ENCODE measurements at regions not wholly inside any gene's neighbourhood (a gene's known extent, or its start where the extent isn't known, plus 50 kb on each side); places are given as distances from the start of the nearest gene placed in this dataset.

DNA sequence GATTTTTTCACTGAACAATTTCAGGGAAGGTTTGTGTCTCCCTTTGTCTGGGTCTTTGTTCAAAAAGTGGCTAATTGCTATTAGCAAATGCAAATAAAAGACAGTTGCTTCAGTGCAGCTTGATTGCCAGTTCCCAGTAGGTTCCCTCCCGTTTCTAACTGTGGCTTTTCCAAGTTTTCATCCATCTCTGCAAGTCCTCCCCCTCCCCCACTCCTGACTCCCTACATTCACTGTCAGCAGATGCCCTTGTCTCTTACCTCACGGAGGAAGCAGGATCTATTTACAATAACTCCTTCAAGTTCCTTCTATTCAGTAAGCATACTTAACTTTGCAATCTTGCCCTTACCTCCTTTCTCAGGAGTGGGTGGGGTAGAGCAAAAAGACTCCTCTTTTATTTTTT, 55.4 kb upstream of the SCEL start:
- Histone ChIP-seq H3K9ac (ENCODE audit: low read length) (no peak overlapping the region), H4K20me1 (ENCODE audit: low read depth, low read length) (no peaks in the 10 kb centered on the region), H3K27ac (ENCODE audit: low read depth, low read length) (no peak overlapping the region), H3K27me3 (ENCODE audit: low read length) (no peaks in the 10 kb centered on the region), H3K79me2 (ENCODE audit: insufficient read depth, low read length) (no peaks in the 10 kb centered on the region), H3K36me3 (ENCODE audit: low read length) (no peaks in the 10 kb centered on the region), H3K4me3 (ENCODE audit: insufficient read depth, low read length, poor library complexity, severe bottlenecking) (no peak overlapping the region), H3K9me2 (replicated peaks; ENCODE audit: insufficient read depth, low read length) (no peaks in the 10 kb centered on the region), H3K9me3 (ENCODE audit: insufficient read depth, low read length) (no peaks in the 10 kb centered on the region), H3F3A (ENCODE audit: insufficient read depth) (no peaks in the 10 kb centered on the region), H3K4me2 (ENCODE audit: low read depth, low read length, poor library complexity, severe bottlenecking) (no peak overlapping the region), H2AFZ (ENCODE audit: low read depth, low read length, severe bottlenecking) (no peak overlapping the region)
- TF ChIP-seq CTCF (IDR thresholded peaks at IDR 0.05; ENCODE audit: insufficient read depth, low read length, poor library complexity, severe bottlenecking) (no peak), EZH2phosphoT487 (conservative IDR thresholded peaks at IDR 0.05; ENCODE audit: low read length) (no peak)

GRCh38 chr13:77479326-77479725, 56.2 kb upstream of the SCEL start:
- Histone ChIP-seq H3K4me2 (ENCODE audit: low read depth, low read length, poor library complexity, severe bottlenecking) (no peak overlapping the region), H4K20me1 (ENCODE audit: low read depth, low read length) (no peaks in the 10 kb centered on the region), H3K9ac (ENCODE audit: low read length) (no peak overlapping the region), H3K79me2 (ENCODE audit: insufficient read depth, low read length) (no peaks in the 10 kb centered on the region), H3K4me3 (ENCODE audit: insufficient read depth, low read length, poor library complexity, severe bottlenecking) (no peak overlapping the region), H3K27ac (ENCODE audit: low read depth, low read length) (no peak overlapping the region), H3F3A (ENCODE audit: insufficient read depth) (no peaks in the 10 kb centered on the region), H3K9me3 (ENCODE audit: insufficient read depth, low read length) (no peaks in the 10 kb centered on the region), H3K27me3 (ENCODE audit: low read length) (no peaks in the 10 kb centered on the region), H3K36me3 (ENCODE audit: low read length) (no peaks in the 10 kb centered on the region), H3K9me2 (replicated peaks; ENCODE audit: insufficient read depth, low read length) (no peaks in the 10 kb centered on the region), H2AFZ (ENCODE audit: low read depth, low read length, severe bottlenecking) (no peak overlapping the region)
- TF ChIP-seq EZH2phosphoT487 (conservative IDR thresholded peaks at IDR 0.05; ENCODE audit: low read length), result no peak
- no peak for TF ChIP-seq CTCF (IDR thresholded peaks at IDR 0.05; ENCODE audit: insufficient read depth, low read length, poor library complexity, severe bottlenecking)

DNA sequence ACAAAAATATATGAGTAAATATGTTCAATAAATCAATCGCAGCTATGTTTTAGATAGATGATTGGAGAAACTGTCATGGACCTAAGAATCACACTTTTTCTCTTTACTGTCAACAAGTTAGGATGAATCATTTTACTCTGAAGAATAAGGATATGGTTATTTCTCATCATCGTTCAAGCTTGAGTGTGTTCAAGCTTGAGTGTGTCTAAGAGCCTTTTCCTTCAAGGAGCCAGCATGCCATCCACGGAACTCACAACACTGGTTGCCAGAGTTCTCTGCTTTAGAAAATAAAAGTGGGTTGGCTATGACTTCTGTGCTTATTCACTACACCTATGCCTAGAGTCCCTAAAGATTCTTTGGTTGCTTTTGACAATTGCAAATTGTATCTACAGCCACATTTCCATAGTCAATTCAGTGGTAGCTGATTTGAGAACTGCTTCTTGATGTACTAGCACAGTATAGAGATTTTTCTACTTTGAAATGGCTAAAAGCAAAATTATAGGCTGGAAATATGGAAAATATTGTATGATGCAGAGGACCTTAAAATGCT, 58.1 kb upstream of the SCEL start:
- H3K27me3 ChIP-seq (ENCODE audit: low read length), result no peaks in the 10 kb centered on the region
- no peaks in the 10 kb centered on the region for H3F3A ChIP-seq (ENCODE audit: insufficient read depth)
- no peaks in the 10 kb centered on the region for H3K36me3 ChIP-seq (ENCODE audit: low read length)
- H3K27ac ChIP-seq (ENCODE audit: low read depth, low read length), result no peak overlapping the region
- no peaks in the 10 kb centered on the region for H3K9me3 ChIP-seq (ENCODE audit: insufficient read depth, low read length)
- TF ChIP-seq CTCF (IDR thresholded peaks at IDR 0.05; ENCODE audit: insufficient read depth, low read length, poor library complexity, severe bottlenecking) (no peak), EZH2phosphoT487 (conservative IDR thresholded peaks at IDR 0.05; ENCODE audit: low read length) (no peak)
- H4K20me1 ChIP-seq (ENCODE audit: low read depth, low read length), result no peaks in the 10 kb centered on the region
- H3K9ac ChIP-seq (ENCODE audit: low read length), result peak overlapping the region; percentile 41; the same call in 1 of the 2 replicates
- peak overlapping the region; percentile 76 for H3K4me2 ChIP-seq (ENCODE audit: low read depth, low read length, poor library complexity, severe bottlenecking)
- H3K9me2 ChIP-seq (replicated peaks; ENCODE audit: insufficient read depth, low read length), result no peaks in the 10 kb centered on the region
- no peaks in the 10 kb centered on the region for H3K79me2 ChIP-seq (ENCODE audit: insufficient read depth, low read length)
- peak overlapping the region; percentile 96 for H2AFZ ChIP-seq (ENCODE audit: low read depth, low read length, severe bottlenecking)
- no peak overlapping the region for H3K4me3 ChIP-seq (ENCODE audit: insufficient read depth, low read length, poor library complexity, severe bottlenecking)
